ENCODE measurements at regions not wholly inside any gene's neighbourhood (a gene's known extent, or its start where the extent isn't known, plus 50 kb on each side); places are given as distances from the start of the nearest gene placed in this dataset.
"Not testable (repeated sequence)": the region's sequence is repeated elsewhere in the genome, so short reads cannot be mapped to it uniquely, and the experiment has no call there.

- Mint-ChIP-seq H3K4me3 (no peak overlapping the region), H3K27me3 (peaks cover 1% of the 10 kb centered on the region), H3K36me3 (ENCODE audit: low read depth) (no peaks in the 10 kb centered on the region), H3K4me1 (ENCODE audit: low read depth) (no peaks in the 10 kb centered on the region), H3K27ac (no peak overlapping the region), H3K9me3 (no peaks in the 10 kb centered on the region)
- intact Hi-C loops (cut with micrococcal nuclease): no loop called here
These were observed 62.0 kb downstream of the SKIDA1 start for GRCh38 chr10:21463436-21463835.

GRCh38 chr10:21458126-21458871 lies 67.2 kb downstream of the SKIDA1 start:
- intact Hi-C loops (cut with micrococcal nuclease): no loop called here
- no peak overlapping the region for H3K27ac Mint-ChIP-seq
- peaks cover 17% of the 10 kb centered on the region for H3K9me3 Mint-ChIP-seq
- H3K4me3 Mint-ChIP-seq: no peak overlapping the region
- H3K4me1 Mint-ChIP-seq (ENCODE audit: low read depth): no peaks in the 10 kb centered on the region
- H3K36me3 Mint-ChIP-seq (ENCODE audit: low read depth): no peaks in the 10 kb centered on the region
- H3K27me3 Mint-ChIP-seq: no peaks in the 10 kb centered on the region

- no peak overlapping the region for H3K4me3 Mint-ChIP-seq
- no peak overlapping the region for H3K27ac Mint-ChIP-seq
- H3K9me3 Mint-ChIP-seq: peaks cover 17% of the 10 kb centered on the region
- no peaks in the 10 kb centered on the region for H3K4me1 Mint-ChIP-seq (ENCODE audit: low read depth)
- H3K36me3 Mint-ChIP-seq (ENCODE audit: low read depth): no peaks in the 10 kb centered on the region
- no peaks in the 10 kb centered on the region for H3K27me3 Mint-ChIP-seq
- intact Hi-C loops (cut with micrococcal nuclease): no loop called here
These were observed 69.3 kb downstream of the SKIDA1 start for GRCh38 chr10:21456160-21456559.

DNA sequence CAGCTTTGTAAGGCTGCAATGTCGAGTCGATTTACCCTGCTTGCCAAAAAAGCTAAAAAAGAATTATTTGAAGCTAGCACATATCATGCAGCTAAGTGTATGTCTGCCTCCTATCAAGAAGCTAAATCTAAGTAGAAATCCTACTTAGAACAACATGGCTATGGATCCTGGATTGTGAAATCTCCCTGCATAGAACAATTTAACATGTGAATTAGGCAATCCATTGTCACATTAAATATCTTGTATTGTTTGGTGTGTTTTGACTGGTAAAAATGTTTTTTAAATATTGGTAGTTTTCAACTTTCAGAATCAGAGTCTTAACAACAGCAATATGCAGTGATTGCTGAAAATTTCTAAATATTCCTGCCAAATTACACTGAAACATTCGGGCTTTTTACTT lies 73.3 kb downstream of the SKIDA1 start:
- H3K4me1 Mint-ChIP-seq (ENCODE audit: low read depth): no peaks in the 10 kb centered on the region
- H3K36me3 Mint-ChIP-seq (ENCODE audit: low read depth): no peaks in the 10 kb centered on the region
- no peaks in the 10 kb centered on the region for H3K27me3 Mint-ChIP-seq
- no peak overlapping the region for H3K27ac Mint-ChIP-seq
- H3K4me3 Mint-ChIP-seq: no peak overlapping the region
- intact Hi-C loops (cut with micrococcal nuclease): no loop called here
- peaks cover 17% of the 10 kb centered on the region for H3K9me3 Mint-ChIP-seq

DNA sequence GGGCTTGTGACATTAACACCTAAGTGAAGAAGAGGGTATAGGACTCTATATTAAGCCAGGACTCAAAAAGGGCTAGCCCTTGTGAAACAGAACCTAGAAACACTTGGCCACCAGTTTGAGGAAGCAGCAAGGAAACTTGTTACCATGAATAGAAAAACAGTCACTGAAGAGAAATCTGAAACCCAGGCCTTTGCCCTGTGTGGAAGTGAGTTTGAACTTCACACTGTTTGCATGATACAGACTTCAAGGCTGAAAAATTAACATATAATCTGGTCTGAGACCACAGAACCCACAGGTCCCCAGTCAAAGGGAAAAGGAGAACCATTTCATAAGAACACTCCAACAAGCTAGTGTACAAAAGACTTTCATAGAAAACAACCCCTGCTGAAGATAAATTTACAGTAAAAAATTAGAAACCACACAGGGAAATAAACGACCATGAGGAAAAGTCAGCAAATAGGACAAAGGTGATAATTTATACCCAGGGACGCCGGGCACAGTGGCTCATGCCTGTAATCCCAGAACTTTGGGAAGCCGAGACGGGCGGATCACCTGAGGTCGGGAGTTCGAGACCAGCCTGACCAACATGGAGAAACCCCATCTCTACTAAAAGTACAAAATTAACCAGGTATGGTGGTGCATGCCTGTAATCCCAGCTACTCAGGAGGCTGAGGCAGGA lies 76.1 kb downstream of the SKIDA1 start:
- Mint-ChIP-seq H3K27ac (no peak overlapping the region), H3K4me3 (no peak overlapping the region), H3K27me3 (no peaks in the 10 kb centered on the region), H3K36me3 (ENCODE audit: low read depth) (no peaks in the 10 kb centered on the region), H3K9me3 (no peaks in the 10 kb centered on the region), H3K4me1 (ENCODE audit: low read depth) (no peaks in the 10 kb centered on the region)
- intact Hi-C loops (cut with micrococcal nuclease): no loop called here

DNA sequence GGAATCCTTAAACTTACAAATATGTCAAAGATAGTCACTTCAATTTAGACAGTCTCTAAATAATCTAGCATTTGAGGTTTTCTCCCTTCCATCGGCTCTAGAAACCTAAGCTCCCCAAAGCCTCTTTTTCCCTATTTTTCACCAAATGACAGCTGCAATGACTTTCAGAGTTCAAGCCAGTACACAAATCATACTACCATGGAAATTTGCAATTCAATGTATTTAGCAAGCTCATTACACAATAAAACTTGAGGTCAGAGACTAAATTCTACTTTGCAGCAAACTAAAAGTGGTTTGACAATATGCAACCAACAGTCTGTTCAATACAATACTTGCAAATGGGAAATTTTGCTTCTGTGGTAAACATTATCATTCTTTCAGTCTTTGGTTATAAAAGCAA lies 80.3 kb downstream of the SKIDA1 start:
- H3K4me1 Mint-ChIP-seq (ENCODE audit: low read depth): no peaks in the 10 kb centered on the region
- H3K36me3 Mint-ChIP-seq (ENCODE audit: low read depth): no peaks in the 10 kb centered on the region
- H3K9me3 Mint-ChIP-seq: no peaks in the 10 kb centered on the region
- no peaks in the 10 kb centered on the region for H3K27me3 Mint-ChIP-seq
- H3K27ac Mint-ChIP-seq: no peak overlapping the region
- H3K4me3 Mint-ChIP-seq: no peak overlapping the region
- intact Hi-C loops (cut with micrococcal nuclease): no loop called here

DNA sequence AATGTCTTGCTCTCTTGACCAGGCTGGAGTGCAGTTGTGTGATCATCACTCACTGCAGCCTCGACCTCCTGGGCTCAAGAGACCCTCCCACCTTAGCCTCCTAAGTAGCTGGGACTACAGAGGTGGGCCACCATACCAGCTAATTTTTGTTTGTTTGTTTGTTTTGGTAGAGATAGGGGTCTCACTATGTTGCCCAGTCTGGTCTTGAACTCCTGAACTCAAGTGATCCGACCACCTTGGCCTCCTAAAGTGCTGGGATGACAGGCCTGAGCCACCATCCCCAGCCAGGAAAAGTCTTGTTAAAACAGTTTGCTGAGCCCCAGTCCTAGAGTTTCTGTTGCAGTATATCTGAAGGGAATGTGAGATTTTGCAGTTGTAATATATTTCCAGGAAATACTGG lies 83.9 kb downstream of the SKIDA1 start:
- no peaks in the 10 kb centered on the region for H3K9me3 Mint-ChIP-seq
- H3K27ac Mint-ChIP-seq: no peak overlapping the region
- no peaks in the 10 kb centered on the region for H3K27me3 Mint-ChIP-seq
- no peak overlapping the region for H3K4me3 Mint-ChIP-seq
- intact Hi-C loops (cut with micrococcal nuclease): no loop called here
- H3K4me1 Mint-ChIP-seq (ENCODE audit: low read depth): no peaks in the 10 kb centered on the region
- no peaks in the 10 kb centered on the region for H3K36me3 Mint-ChIP-seq (ENCODE audit: low read depth)

DNA sequence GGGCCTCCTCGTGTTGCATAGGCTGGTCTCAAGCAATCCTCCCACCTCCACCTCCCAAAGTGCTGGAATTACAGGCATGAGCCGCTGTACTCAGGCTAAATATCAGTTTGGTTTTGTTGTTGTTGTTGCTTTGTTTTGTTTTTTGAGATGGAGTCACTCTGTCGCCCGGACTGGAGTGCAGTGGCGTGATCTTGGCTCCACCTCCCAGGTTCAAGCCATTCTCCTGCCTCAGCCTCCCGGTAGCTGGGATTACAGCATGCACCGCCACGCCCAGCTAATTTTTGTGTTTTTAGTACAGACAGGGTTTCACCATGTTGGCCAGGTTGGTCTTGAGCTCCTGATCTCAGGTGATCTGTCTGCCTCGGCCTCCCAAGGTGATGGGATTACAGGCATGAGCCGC lies 86.6 kb downstream of the SKIDA1 start:
- H3K9me3 Mint-ChIP-seq; intact Hi-C loops (cut with micrococcal nuclease); H3K27me3 Mint-ChIP-seq; H3K4me3 Mint-ChIP-seq; H3K36me3 Mint-ChIP-seq (ENCODE audit: low read depth); H3K4me1 Mint-ChIP-seq (ENCODE audit: low read depth); H3K27ac Mint-ChIP-seq: not testable (repeated sequence)

DNA sequence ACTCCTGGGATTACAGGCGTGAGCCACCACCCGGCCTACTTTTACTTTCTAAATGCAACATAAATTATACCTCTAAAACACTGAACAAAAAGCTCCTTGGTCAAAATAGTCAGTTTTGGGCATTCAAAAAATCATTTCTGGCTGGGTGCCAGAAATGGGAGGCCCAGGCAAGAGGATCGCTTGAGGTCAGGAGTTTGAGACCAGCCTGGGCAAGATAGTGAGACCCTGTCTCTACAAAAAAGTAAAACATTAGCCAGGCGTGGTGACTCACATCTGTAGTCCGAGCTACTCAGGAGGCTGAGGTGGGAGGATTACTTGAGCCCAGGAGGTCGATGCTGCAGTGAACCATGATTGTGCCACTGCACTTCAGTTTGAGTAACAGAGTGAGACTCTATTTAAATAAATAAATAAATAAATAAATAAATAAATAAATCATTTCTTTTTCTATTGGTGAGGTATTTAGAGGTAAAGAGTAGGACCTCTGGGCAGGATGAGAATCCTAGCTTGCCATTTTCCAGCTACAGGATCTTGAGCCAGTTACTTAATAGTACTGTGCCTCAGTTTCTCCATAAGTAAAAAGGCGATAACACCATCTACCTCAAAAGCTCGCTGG lies 87.6 kb downstream of the SKIDA1 start:
- Mint-ChIP-seq H3K36me3 (ENCODE audit: low read depth) (no peaks in the 10 kb centered on the region), H3K4me3 (no peak overlapping the region), H3K27me3 (no peaks in the 10 kb centered on the region), H3K27ac (no peak overlapping the region), H3K4me1 (ENCODE audit: low read depth) (no peaks in the 10 kb centered on the region), H3K9me3 (no peaks in the 10 kb centered on the region)
- intact Hi-C loops (cut with micrococcal nuclease): no loop called here

- Mint-ChIP-seq H3K36me3 (ENCODE audit: low read depth) (no peaks in the 10 kb centered on the region), H3K9me3 (peaks cover 4% of the 10 kb centered on the region), H3K27ac (no peak overlapping the region), H3K4me1 (ENCODE audit: low read depth) (no peaks in the 10 kb centered on the region), H3K27me3 (peaks cover 2% of the 10 kb centered on the region), H3K4me3 (no peak overlapping the region)
- intact Hi-C loops (cut with micrococcal nuclease): no loop called here
These were observed 93.2 kb downstream of the SKIDA1 start for GRCh38 chr10:21432266-21432665.

DNA sequence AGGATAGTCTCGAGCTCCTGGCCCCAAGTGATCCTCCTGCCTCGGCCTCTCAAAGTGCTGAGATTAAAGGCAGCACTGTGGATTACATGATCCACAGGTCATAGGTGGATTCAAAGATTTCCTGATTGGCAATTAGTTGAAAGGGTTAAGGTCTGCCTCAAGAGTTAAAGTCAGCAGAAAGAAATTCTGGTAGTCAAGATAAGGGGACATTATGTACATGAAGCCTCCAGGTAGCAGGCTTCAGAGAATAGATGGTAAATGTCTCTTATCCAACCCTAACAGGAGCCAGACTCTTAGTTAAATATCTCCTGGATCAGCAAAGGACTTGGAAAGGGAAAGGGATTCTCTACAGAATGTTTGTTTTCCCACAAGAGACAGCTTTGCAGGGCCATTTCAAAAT lies 93.7 kb downstream of the SKIDA1 start:
- H3K36me3 Mint-ChIP-seq (ENCODE audit: low read depth): no peaks in the 10 kb centered on the region
- no peak overlapping the region for H3K27ac Mint-ChIP-seq
- H3K9me3 Mint-ChIP-seq: peaks cover 9% of the 10 kb centered on the region
- intact Hi-C loops (cut with micrococcal nuclease): no loop called here
- no peaks in the 10 kb centered on the region for H3K4me1 Mint-ChIP-seq (ENCODE audit: low read depth)
- no peak overlapping the region for H3K4me3 Mint-ChIP-seq
- H3K27me3 Mint-ChIP-seq: peaks cover 3% of the 10 kb centered on the region

DNA sequence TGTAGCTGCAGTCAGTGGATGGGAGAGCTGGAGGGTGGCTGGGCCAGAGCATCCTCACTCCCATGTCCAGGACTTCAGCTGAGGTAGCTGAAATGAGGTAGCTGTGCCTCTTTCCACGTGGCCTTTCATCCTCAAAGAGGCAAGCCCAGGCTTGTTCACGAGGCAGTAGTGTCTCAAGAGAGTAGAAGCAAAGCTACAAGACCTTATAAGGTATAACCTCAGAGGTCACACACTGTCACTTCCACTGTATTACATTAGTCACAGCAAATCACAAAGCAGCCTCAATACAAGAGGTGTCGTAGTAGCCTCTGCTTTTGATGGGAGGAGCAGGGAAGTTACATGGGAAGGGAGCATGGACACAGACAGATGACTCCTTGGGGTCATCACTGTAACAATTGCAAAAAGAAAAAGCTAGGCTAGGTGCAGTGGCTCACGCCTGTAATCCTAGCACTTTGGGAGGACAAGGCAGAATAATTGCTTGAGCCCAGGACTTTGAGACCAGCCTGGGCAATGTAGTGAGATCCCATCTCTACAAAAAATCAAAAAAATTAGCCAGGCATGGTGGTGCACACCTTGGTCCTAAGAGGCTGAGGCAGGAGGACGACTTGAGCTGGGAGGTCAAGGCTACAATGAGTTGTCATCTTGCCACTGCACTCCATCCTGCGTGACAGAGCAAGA lies 97.5 kb downstream of the SKIDA1 start:
- H3K4me1 Mint-ChIP-seq (ENCODE audit: low read depth): no peaks in the 10 kb centered on the region
- no peak overlapping the region for H3K27ac Mint-ChIP-seq
- no peaks in the 10 kb centered on the region for H3K36me3 Mint-ChIP-seq (ENCODE audit: low read depth)
- H3K9me3 Mint-ChIP-seq: peaks cover 9% of the 10 kb centered on the region
- H3K4me3 Mint-ChIP-seq: no peak overlapping the region
- intact Hi-C loops (cut with micrococcal nuclease): no loop called here
- H3K27me3 Mint-ChIP-seq: peaks cover 3% of the 10 kb centered on the region

- H3K27me3 Mint-ChIP-seq: peaks cover 3% of the 10 kb centered on the region
- peaks cover 9% of the 10 kb centered on the region for H3K9me3 Mint-ChIP-seq
- H3K4me3 Mint-ChIP-seq: no peak overlapping the region
- intact Hi-C loops (cut with micrococcal nuclease): no loop called here
- no peak overlapping the region for H3K27ac Mint-ChIP-seq
- no peaks in the 10 kb centered on the region for H3K36me3 Mint-ChIP-seq (ENCODE audit: low read depth)
- no peaks in the 10 kb centered on the region for H3K4me1 Mint-ChIP-seq (ENCODE audit: low read depth)
These were observed 101.0 kb downstream of the SKIDA1 start for GRCh38 chr10:21424459-21424861.

DNA sequence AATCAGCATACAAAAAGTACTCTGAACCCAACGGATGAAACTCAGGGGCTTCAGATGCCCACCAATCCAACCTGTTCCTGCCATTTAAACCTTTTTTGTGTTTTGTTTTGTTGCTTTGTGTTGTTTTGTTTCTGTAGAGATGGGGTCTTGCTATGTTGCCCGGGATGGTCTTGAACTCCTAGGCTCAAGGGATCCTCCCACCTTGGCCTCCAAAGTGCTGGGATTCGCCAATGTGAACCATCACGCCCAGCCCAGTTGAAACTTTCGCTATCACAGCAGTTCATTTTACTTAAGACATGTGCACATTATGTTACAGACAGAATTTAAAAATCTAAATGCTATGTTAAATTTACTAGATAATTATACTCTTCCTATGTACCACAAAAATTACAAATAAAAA lies 101.6 kb downstream of the SKIDA1 start:
- intact Hi-C loops (cut with micrococcal nuclease): no loop called here
- Mint-ChIP-seq H3K36me3 (ENCODE audit: low read depth) (no peaks in the 10 kb centered on the region), H3K4me3 (no peak overlapping the region), H3K4me1 (ENCODE audit: low read depth) (no peaks in the 10 kb centered on the region), H3K9me3 (peaks cover 9% of the 10 kb centered on the region), H3K27ac (no peak overlapping the region), H3K27me3 (peaks cover 3% of the 10 kb centered on the region)

All from dendritic cell treated with granulocyte-macrophage colony-stimulating factor and Interleukin-4, amounts not matched to agents 40 ng/mL and 50 ng/mL, for 4 days (primary cell).